Psoas muscle (tissue), 7 donors: ENCODE measurements at regions not wholly inside any gene's neighbourhood (a gene's known extent, or its start where the extent isn't known, plus 50 kb on each side); places are given as distances from the start of the nearest gene placed in this dataset.

Experiments used
- ATAC-seq, 4 donors: fragments of 200-7000 bp; cut with Tn5 transposase; one replicate each; pipeline ENCODE4 v1.9.1; 2020; ENCODE audit warnings: moderate library complexity in 3 of 4, mild to moderate bottlenecking in 2 of 4
- DNase-seq, 2 donors: peaks; one replicate each; pipeline ENCODE4 v3.0.0-alpha.2; 2020
- H3K27ac ChIP-seq: fragments of 200-600 bp; one replicate; pipeline ENCODE4 v1.8.0; 2022
- H3K27me3 ChIP-seq, 3 donors: fragments of 200-600 bp in 1 of 3; one replicate each; pipeline versions ENCODE4 v1.6.1 to v1.8.0; 2013 to 2022; ENCODE audit warnings: low read length in 2 of 3, mild to moderate bottlenecking in 2 of 3, moderate library complexity in 1 of 3; ENCODE audit not compliant: insufficient read depth in 3 of 3
- H3K36me3 ChIP-seq, 2 donors: fragments of 200-600 bp in 1 of 2; one replicate each; pipeline versions ENCODE4 v1.6.1 to v1.8.0; 2013 to 2022; ENCODE audit warnings: low read depth in 1 of 2, mild to moderate bottlenecking in 1 of 2, moderate library complexity in 1 of 2; ENCODE audit not compliant: insufficient read depth in 1 of 2
- H3K4me1 ChIP-seq: fragments of 200-600 bp; one replicate; pipeline ENCODE4 v1.8.0; 2022
- H3K4me3 ChIP-seq: fragments of 200-600 bp; one replicate; pipeline ENCODE4 v1.8.0; 2022; ENCODE audit warnings: mild to moderate bottlenecking
- H3K9me3 ChIP-seq: fragments of 200-600 bp; one replicate; pipeline ENCODE4 v1.8.0; 2022
- WGBS, 3 donors: extraction: QIAGEN DNeasy Blood & Tissue Kit; methylation state at CpG; one replicate each; pipeline versions ENCODE4 v1.1.6 to v1.1.7; 2013; 5-methylcytosine and 5-hydroxymethylcytosine counted together
- intact Hi-C, 2 donors: fragments of 100-400 bp; cut with DNase I; formaldehyde crosslinking; loops; one replicate each; pipeline versions ENCODE4 v1.11.0 to v1.14.2; 2022
- TF ChIP-seq, protein P1 (sequence below): fragments of 200-600 bp; IDR thresholded peaks from one replicate; pipeline ENCODE4 v1.8.0; 2022; ENCODE audit warnings: antibody characterized with exemption
- donor health status: healthy with polysubstance abuse.
- donor health status: DM: no; HTN: no; CAD: no; lungs with moderate emphysema.
- donor health status: Bipolar disorder and iron deficiency.
- donor health status: healthy.
- donor health status: DM: yes; HTN: yes; CAD: no.
- donor health status: DM: no; HTN: no; CAD: no.
- donor health status: DM: yes; HTN: yes; CAD: no.

DNA sequence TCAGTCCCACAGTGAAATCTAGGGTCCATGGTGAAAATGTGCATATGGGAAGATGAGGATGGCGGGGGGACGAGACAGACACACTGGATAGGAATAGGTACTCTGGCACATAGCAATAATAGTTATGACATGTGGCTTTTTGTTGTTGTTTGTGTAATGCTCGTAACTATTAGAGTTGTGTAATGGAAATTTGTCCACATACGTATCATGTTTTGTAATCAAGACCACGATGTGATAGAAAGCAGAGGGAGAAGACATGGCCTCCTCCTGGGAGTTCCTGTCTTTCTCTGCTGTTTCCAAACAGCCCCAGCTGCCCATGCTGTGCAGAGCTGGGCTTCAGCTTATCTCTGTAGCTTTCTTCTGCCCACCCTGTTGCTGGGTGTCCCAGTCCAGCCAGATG is 185.3 kb upstream of the TMTC4 start:
- Histone ChIP-seq H3K36me3 (no peaks in the 10 kb centered on the region), H3K4me3 (no peak overlapping the region), H3K9me3 (no peaks in the 10 kb centered on the region), H3K27ac (no peak overlapping the region), H3K27me3 (no peaks in the 10 kb centered on the region), H3K4me1 (no peaks in the 10 kb centered on the region)
- TF ChIP-seq, protein P1, sequence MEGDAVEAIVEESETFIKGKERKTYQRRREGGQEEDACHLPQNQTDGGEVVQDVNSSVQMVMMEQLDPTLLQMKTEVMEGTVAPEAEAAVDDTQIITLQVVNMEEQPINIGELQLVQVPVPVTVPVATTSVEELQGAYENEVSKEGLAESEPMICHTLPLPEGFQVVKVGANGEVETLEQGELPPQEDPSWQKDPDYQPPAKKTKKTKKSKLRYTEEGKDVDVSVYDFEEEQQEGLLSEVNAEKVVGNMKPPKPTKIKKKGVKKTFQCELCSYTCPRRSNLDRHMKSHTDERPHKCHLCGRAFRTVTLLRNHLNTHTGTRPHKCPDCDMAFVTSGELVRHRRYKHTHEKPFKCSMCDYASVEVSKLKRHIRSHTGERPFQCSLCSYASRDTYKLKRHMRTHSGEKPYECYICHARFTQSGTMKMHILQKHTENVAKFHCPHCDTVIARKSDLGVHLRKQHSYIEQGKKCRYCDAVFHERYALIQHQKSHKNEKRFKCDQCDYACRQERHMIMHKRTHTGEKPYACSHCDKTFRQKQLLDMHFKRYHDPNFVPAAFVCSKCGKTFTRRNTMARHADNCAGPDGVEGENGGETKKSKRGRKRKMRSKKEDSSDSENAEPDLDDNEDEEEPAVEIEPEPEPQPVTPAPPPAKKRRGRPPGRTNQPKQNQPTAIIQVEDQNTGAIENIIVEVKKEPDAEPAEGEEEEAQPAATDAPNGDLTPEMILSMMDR, result no peak
- ATAC-seq (no peak), DNase-seq (no peak)
- 79 to 87% (median 79%) methylated on average over 5 of the region's 5 CpGs for WGBS, 3 donors
- intact Hi-C loops, result no loop called here

DNA sequence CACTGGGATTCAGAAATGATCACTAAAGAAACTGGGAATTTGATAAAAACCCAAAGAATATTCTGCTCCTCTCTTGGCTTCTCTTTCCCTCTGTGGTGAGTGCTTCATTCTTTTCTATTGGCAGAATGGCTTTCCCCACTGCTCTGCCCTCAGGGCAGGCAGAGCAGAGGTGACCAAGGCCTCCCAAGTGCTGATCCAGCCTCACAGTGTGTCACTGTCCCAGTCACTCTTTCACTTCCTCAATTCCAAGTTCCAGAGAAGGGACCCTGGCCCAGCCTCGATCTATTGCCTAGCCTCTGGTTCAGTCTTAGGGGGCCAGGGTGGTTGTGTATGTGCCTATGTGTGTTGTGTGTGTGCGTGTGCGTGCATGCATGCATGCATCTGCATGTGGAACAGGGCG is 180.6 kb upstream of the TMTC4 start:
- Histone ChIP-seq H3K36me3 (no peaks in the 10 kb centered on the region), H3K9me3 (no peaks in the 10 kb centered on the region), H3K27me3 (no peaks in the 10 kb centered on the region), H3K4me1 (no peaks in the 10 kb centered on the region), H3K4me3 (no peak overlapping the region), H3K27ac (no peak overlapping the region)
- DNase-seq (no peak), ATAC-seq (no peak)
- 85 to 87% (median 87%) methylated on average over 4 of the region's 4 CpGs for WGBS, 3 donors
- intact Hi-C loops, result no loop called here
- TF ChIP-seq, protein P1, result no peak

DNA sequence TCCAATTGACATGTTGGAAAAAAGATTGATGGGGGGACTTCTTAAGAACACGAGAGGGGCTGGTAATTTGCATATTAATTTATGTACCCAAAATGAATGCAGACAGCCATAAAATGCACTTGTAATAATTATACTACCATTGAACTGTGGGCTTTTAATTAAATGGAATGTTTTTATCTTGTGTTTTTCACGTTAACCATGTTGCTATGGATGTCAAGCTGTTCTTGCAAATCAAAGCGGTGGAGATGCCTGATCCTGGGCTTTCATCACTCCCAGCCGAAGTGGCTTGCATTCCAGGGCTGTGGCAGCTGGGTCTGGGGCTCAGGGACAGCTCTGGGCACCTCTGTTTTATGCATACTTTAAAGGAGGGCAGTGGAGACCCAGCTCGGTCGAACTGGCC is 179.4 kb upstream of the TMTC4 start:
- ATAC-seq (no peak), DNase-seq (no peak)
- H3K4me3 ChIP-seq, result no peak overlapping the region
- H3K27me3 ChIP-seq, result no peaks in the 10 kb centered on the region
- no peaks in the 10 kb centered on the region for H3K36me3 ChIP-seq
- H3K9me3 ChIP-seq, result no peaks in the 10 kb centered on the region
- H3K27ac ChIP-seq, result no peak overlapping the region
- no peaks in the 10 kb centered on the region for H3K4me1 ChIP-seq
- intact Hi-C loops, result no loop called here
- TF ChIP-seq, protein P1, result no peak
- 13 to 20% (median 19%) methylated on average over 6 of the region's 6 CpGs for WGBS, 3 donors

DNA sequence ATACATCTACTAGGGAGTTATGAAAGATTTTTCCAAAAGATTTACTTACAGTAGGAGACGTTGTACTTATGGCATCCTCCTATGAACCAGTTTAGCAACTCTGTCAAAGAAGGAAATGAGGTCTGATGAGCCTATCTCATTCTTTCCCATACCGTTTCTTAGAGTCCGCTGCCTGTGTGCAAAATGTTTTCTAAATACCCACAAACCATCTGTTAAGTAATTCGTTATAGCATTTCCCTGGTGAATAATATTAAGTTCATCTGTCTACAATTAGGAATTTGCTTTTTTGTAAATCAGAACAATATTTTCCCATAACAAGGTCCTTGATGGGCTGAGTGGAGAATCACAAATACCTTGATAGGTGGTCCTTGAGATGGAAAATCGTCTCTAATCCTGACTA is 178.8 kb upstream of the TMTC4 start:
- Histone ChIP-seq H3K4me3 (no peak overlapping the region), H3K9me3 (no peaks in the 10 kb centered on the region), H3K4me1 (no peaks in the 10 kb centered on the region), H3K27ac (no peak overlapping the region), H3K27me3 (no peaks in the 10 kb centered on the region), H3K36me3 (no peaks in the 10 kb centered on the region)
- TF ChIP-seq, protein P1, result no peak
- DNase-seq, result no peak
- WGBS, 3 donors, result 59 to 65% (median 63%) methylated on average over 5 of the region's 5 CpGs
- intact Hi-C loops, result no loop called here
- no peak for ATAC-seq

DNA sequence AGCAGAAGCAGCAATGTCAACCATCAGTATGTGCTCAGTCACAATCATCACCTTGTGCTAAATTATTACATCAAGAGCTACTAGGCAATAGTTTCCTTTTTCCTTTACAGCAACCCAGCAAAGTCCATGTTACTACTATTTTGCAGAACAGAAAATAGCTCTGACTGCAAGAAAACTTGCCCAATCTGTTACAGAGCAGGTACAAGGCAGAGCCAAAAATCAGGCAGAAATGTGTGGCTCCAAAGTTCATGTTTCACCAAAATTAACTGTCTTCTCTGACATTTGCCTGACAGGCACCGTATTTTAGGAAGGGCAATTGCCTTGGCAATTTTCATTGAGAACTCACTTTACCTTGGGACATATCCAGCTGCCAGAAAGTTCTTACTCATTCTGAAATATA is 177.6 kb upstream of the TMTC4 start:
- Histone ChIP-seq H3K4me3 (no peak overlapping the region), H3K27ac (no peak overlapping the region), H3K4me1 (no peaks in the 10 kb centered on the region), H3K9me3 (no peaks in the 10 kb centered on the region), H3K27me3 (no peaks in the 10 kb centered on the region), H3K36me3 (no peaks in the 10 kb centered on the region)
- 45 to 74% (median 61%) methylated on average over 1 of the region's 1 CpG for WGBS, 3 donors
- no peak for ATAC-seq
- intact Hi-C loops, result no loop called here
- TF ChIP-seq, protein P1, result no peak
- no peak for DNase-seq
